HCT116 (cell line): ENCODE measurements at regions not wholly inside any gene's neighbourhood (a gene's known extent, or its start where the extent isn't known, plus 50 kb on each side); places are given as distances from the start of the nearest gene placed in this dataset.

ENCODE experiments used
- ATAC-seq: fragments of 200-7000 bp; cut with Tn5 transposase; 2 replicates; pipeline ENCODE4 v1.9.1; 2020; ENCODE audit warnings: mild to moderate bottlenecking, moderate library complexity
- BruUV-seq: library from RNA; stranded (reverse); fragments of 400-500 nt; replicated peaks from 2 replicates; lab custom pipeline; 2021; lab: Mats Ljungman, UMichigan
- CTCF ChIA-PET: fragments of 300-600 bp; sonication (Branson Sonifier 250); formaldehyde crosslinking; loops from one replicate; lab custom pipeline; 2021; ENCODE audit warnings: antibody characterized with exemption; lab: Charles Lee
- POLR2A ChIA-PET: fragments of 300-600, 350-600 bp; sonication (Branson Sonifier 250); formaldehyde crosslinking; loops from one replicate; lab custom pipeline; 2021; ENCODE audit warnings: antibody characterized with exemption; lab: Charles Lee
- RAD21 ChIA-PET, 2 experiments: fragments of 300-600 bp; sonication (Branson Sonifier 250); formaldehyde crosslinking; loops; one replicate each; lab custom pipeline; 2023; ENCODE audit warnings: low total read pairs in 2 of 2; ENCODE audit not compliant: uncharacterized antibody in 2 of 2, unreplicated experiment in 2 of 2, low non-redundant PET in 1 of 2; lab: Charles Lee
- DNase-seq: peaks from one replicate; pipeline ENCODE4 v3.0.0-alpha.2; 2010; ENCODE audit warnings: low read depth, low spot score
- H2AFZ ChIP-seq: fragments of 200-600 bp; shearing (Covaris generic), sonication (generic); 2 replicates; pipeline ENCODE4 v1.6.1; 2017; ENCODE audit warnings: low read depth, mixed run types, mixed read lengths, antibody characterized with exemption, low read length; ENCODE audit not compliant: poor library complexity, severe bottlenecking
- H3K27ac ChIP-seq: 2 replicates; pipeline ENCODE4 v1.5.1; 2012; ENCODE audit warnings: low read depth, low read length
- H3K27me3 ChIP-seq: fragments of 200-600 bp; sonication (generic); 2 replicates; pipeline ENCODE4 v1.6.1; 2016; ENCODE audit warnings: mixed run types, low read length, mixed read lengths; ENCODE audit not compliant: insufficient read depth
- H3K36me3 ChIP-seq, 2 experiments: fragments of 200-500 bp in 1 of 2; fragments of 200-600 bp in 1 of 2; sonication (Bioruptor generic) in 1 of 2; sonication (generic) in 1 of 2; 2 replicates each; pipeline versions ENCODE4 v1.5.1 to v1.6.1; 2014 to 2016; ENCODE audit warnings: low read length in 2 of 2, inconsistent platforms in 1 of 2, mixed read lengths in 1 of 2, mixed run types in 1 of 2; ENCODE audit not compliant: insufficient read depth in 2 of 2, control insufficient read depth in 1 of 2
- H3K4me1 ChIP-seq, 2 experiments: fragments of 200-600 bp in 1 of 2; sonication (generic) in 1 of 2; 2 replicates each; pipeline versions ENCODE4 v1.5.1 to v1.6.1; 2012 to 2017; ENCODE audit warnings: low read length in 2 of 2, inconsistent platforms in 1 of 2, mild to moderate bottlenecking in 1 of 2, mixed read lengths in 1 of 2, mixed run types in 1 of 2, moderate library complexity in 1 of 2; ENCODE audit not compliant: insufficient read depth in 2 of 2, control insufficient read depth in 1 of 2
- H3K4me2 ChIP-seq: fragments of 200-600 bp; sonication (generic); 2 replicates; pipeline ENCODE4 v1.6.1; 2017; ENCODE audit warnings: mixed run types, low read length, mixed read lengths
- H3K4me3 ChIP-seq, 2 experiments: fragments of 200-600 bp in 1 of 2; sonication (generic) in 1 of 2; replicated peaks in 1 of 2; 2 replicates each; pipeline ENCODE4 v1.5.1; 2011 to 2016; ENCODE audit warnings: low read length in 2 of 2, control low read depth in 1 of 2, low read depth in 1 of 2, mild to moderate bottlenecking in 1 of 2, mixed read lengths in 1 of 2, mixed run types in 1 of 2
- H3K79me2 ChIP-seq: fragments of 200-600 bp; sonication (generic); 2 replicates; pipeline ENCODE4 v1.6.1; 2017; ENCODE audit warnings: mild to moderate bottlenecking, mixed run types, low read length, moderate library complexity, mixed read lengths; ENCODE audit not compliant: insufficient read depth
- H3K9ac ChIP-seq: fragments of 200-600 bp; sonication (generic); 2 replicates; pipeline ENCODE4 v1.6.1; 2016; ENCODE audit warnings: low read length, mixed read lengths
- H3K9me2 ChIP-seq: fragments of 200-600 bp; sonication (generic), shearing (Covaris generic); 2 replicates; pipeline ENCODE4 v1.6.1; 2017; ENCODE audit warnings: mixed run types, mild to moderate bottlenecking, moderate library complexity; ENCODE audit not compliant: insufficient read depth
- H3K9me3 ChIP-seq, 2 experiments: fragments of 200-500 bp in 1 of 2; fragments of 200-600 bp in 1 of 2; sonication (Bioruptor generic) in 1 of 2; sonication (generic) in 1 of 2; 2 replicates each; pipeline ENCODE4 v1.6.1; 2014 to 2017; ENCODE audit warnings: low read length in 2 of 2, mixed read lengths in 2 of 2, inconsistent platforms in 1 of 2, low read depth in 1 of 2, mild to moderate bottlenecking in 1 of 2, mixed run types in 1 of 2, moderate library complexity in 1 of 2; ENCODE audit not compliant: control insufficient read depth in 1 of 2, insufficient read depth in 1 of 2
- H4K20me1 ChIP-seq: fragments of 200-600 bp; sonication (generic), shearing (Covaris generic); 2 replicates; pipeline ENCODE4 v1.6.1; 2017; ENCODE audit warnings: mixed run types, mild to moderate bottlenecking, moderate library complexity; ENCODE audit not compliant: insufficient read depth
- FOSL1 ChIP-seq: IDR thresholded peaks from 2 replicates; pipeline ENCODE4 v1.6.1; 2012; ENCODE audit warnings: low read depth
- POLR2AphosphoS5 ChIP-seq: IDR thresholded peaks from 2 replicates; pipeline ENCODE4 v1.6.1; 2011; ENCODE audit warnings: mild to moderate bottlenecking, low read depth, low read length, moderate library complexity
- REST ChIP-seq: IDR thresholded peaks from 2 replicates; pipeline ENCODE4 v1.6.1; 2012; ENCODE audit warnings: low read depth
- SIN3A ChIP-seq: IDR thresholded peaks from 2 replicates; pipeline ENCODE4 v1.6.1; 2012; ENCODE audit warnings: low read depth
- ZNF274 ChIP-seq: fragments of 200-500 bp; sonication (Bioruptor generic); IDR thresholded peaks from 2 replicates; pipeline ENCODE4 v1.6.1; 2014; ENCODE audit warnings: mild to moderate bottlenecking, low read depth, low read length, inconsistent platforms
- intact Hi-C: fragments of 100-400 bp; cut with micrococcal nuclease; formaldehyde crosslinking; loops from 2 replicates; pipeline ENCODE4 v1.10.0; 2022

GRCh38 chr20:48385114-48385513, 442.7 kb downstream of the PREX1 start:
- CTCF ChIA-PET: no interaction called here
- no peak for ATAC-seq
- no peaks in the 10 kb centered on the region for H3K79me2 ChIP-seq
- H3K27me3 ChIP-seq: peaks cover 9% of the 10 kb centered on the region; the same call in 1 of the 2 replicates
- no peak for TF ChIP-seq REST
- TF ChIP-seq FOSL1: no peak
- TF ChIP-seq POLR2AphosphoS5: no peak
- TF ChIP-seq, all 23 proteins: peak for 0
- no peaks in the 10 kb centered on the region for H4K20me1 ChIP-seq
- H3K9ac ChIP-seq: no peak overlapping the region
- H3K4me1 ChIP-seq: peaks cover 0 to 6% of the 10 kb centered on the region in 2 experiments; a peak in 3 of 4 replicates
- H3K9me2 ChIP-seq: no peaks in the 10 kb centered on the region
- ChIA-PET RAD21 (no interaction called here), POLR2A (no interaction called here)
- H3K4me3 ChIP-seq: no peak overlapping the region
- H3K9me3 ChIP-seq: no peaks in the 10 kb centered on the region
- no peaks in the 10 kb centered on the region for H3K36me3 ChIP-seq
- intact Hi-C loops: no loop called here
- no peak overlapping the region for H3K4me2 ChIP-seq
- H2AFZ ChIP-seq: no peak overlapping the region
- DNase-seq: no peak
- H3K27ac ChIP-seq: no peak overlapping the region
- BruUV-seq: no TSS peak

DNA sequence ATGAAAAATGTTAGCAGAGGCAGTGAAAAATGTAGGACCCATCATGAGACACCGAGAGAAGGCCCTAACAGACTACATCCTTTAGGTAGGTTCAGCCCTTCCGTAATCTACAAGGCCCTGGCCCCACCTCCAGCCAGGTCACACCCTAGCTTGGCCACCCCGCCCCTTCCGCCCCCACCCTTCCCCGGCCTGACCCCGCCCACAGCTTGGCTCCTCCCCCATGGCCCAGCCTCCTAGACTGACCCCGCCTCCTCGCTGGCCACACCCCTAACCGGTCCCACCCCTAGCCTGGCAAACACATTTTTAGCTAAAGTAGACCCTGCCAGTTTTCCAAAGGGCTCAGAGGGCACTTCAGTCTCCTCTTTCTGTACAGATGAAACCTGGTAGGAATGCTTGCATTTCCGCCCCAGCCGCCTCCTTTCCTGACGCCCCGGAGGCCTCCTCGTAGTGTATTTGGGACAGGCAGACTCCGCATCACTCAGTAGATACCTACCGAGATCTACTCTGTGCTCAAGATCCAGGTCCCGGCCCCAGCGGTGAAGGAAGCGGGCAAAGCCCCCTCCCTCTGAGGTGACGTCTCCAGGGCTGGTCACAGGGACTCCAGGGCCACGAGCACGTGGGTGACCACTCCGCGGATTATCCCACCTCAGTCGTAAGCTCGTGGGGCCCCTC, 443.5 kb downstream of the PREX1 start:
- no peaks in the 10 kb centered on the region for H4K20me1 ChIP-seq
- CTCF ChIA-PET: interaction anchor here (0.8 kb wide), 1 partner anchor 236 kb away, joined by 4 read pairs; no protein-coding TSS in a partner anchor
- H2AFZ ChIP-seq: no peak overlapping the region
- RAD21 ChIA-PET: no interaction called here
- H3K4me2 ChIP-seq: peak overlapping the region; percentile 28; the same call in 1 of the 2 replicates
- POLR2A ChIA-PET: no interaction called here
- peaks cover 1% of the 10 kb centered on the region; the same call in 1 of the 2 replicates for H3K27me3 ChIP-seq
- BruUV-seq: no TSS peak
- no peaks in the 10 kb centered on the region for H3K9me3 ChIP-seq
- TF ChIP-seq SIN3A: no peak
- TF ChIP-seq ZNF274: no peak
- TF ChIP-seq POLR2AphosphoS5: no peak
- H3K9ac ChIP-seq: no peak overlapping the region
- H3K9me2 ChIP-seq: no peaks in the 10 kb centered on the region
- H3K79me2 ChIP-seq: no peaks in the 10 kb centered on the region
- peak; percentile 96 for ATAC-seq
- H3K36me3 ChIP-seq: no peaks in the 10 kb centered on the region
- peaks cover 0 to 6% of the 10 kb centered on the region in 2 experiments; a peak in 3 of 4 replicates for H3K4me1 ChIP-seq
- peak; percentile 24 for DNase-seq
- no peak overlapping the region for H3K4me3 ChIP-seq
- intact Hi-C loops: no loop called here
- no peak overlapping the region for H3K27ac ChIP-seq
